ENCODE measurements at regions not wholly inside any gene's neighbourhood (a gene's known extent, or its start where the extent isn't known, plus 50 kb on each side); places are given as distances from the start of the nearest gene placed in this dataset.

DNA sequence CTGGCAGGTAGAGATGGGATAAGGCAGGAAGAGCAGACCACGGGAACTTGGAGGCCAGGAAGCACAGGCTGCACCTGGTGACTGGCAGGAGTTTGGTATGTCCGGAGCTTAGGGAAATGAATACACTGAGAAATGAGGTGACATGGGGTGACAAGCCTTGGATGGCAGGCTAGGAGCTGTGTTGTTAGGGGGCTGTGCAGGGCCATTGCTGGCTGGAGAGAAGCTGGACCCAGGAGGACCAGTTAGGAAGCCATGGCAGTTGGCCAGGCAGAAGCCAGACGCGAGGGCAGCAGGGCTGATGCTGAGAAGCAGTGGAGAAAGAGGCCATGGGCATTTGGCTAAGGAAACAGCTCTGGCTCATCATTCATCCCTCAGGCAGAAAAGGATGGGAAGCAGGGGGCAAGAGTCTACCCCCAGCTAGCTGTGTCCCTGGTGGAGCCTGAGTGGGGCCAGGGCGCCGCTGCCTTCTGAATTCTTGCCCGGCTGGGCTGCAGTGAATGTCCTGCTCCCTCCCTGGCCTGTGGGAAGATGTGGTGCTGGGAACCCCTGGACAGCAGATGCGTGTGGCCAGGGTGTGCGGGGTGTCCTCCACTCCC lies 255.8 kb downstream of the FAM43A start:
- no peak overlapping the region for H3K4me3 ChIP-seq (ENCODE audit: low read depth, low read length)
- DNase-seq (ENCODE audit: low read depth): no peak
- TF ChIP-seq, protein P1, sequence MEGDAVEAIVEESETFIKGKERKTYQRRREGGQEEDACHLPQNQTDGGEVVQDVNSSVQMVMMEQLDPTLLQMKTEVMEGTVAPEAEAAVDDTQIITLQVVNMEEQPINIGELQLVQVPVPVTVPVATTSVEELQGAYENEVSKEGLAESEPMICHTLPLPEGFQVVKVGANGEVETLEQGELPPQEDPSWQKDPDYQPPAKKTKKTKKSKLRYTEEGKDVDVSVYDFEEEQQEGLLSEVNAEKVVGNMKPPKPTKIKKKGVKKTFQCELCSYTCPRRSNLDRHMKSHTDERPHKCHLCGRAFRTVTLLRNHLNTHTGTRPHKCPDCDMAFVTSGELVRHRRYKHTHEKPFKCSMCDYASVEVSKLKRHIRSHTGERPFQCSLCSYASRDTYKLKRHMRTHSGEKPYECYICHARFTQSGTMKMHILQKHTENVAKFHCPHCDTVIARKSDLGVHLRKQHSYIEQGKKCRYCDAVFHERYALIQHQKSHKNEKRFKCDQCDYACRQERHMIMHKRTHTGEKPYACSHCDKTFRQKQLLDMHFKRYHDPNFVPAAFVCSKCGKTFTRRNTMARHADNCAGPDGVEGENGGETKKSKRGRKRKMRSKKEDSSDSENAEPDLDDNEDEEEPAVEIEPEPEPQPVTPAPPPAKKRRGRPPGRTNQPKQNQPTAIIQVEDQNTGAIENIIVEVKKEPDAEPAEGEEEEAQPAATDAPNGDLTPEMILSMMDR (IDR thresholded peaks at IDR 0.05; ENCODE audit: insufficient read depth, low read depth, low read length): no peak

DNA sequence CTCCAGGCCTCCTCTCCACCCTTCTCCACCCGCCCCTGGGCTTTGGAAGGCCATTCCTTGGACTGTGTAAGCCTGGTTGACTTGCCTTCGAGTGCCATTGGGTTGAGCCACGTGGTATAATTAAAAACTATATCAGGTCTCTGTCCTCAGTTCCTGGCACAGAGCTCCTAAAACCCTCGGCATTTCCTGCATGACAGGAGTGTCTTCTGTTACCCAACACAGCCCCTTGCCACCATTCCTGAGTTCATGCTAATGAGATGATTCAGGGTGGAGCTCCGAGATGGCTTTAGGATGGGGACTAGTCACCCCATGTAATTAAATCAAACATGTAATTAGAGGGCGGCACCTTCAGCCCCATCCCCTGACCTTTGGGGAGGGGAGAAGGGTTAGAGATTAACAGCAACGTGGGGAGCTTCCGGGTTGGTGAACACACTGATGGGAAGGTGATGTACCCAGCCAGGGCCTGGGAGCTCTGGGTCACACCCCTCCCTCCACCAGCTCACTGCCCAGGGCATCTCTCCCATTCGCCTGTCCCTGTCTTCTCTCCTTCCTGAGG lies 256.4 kb downstream of the FAM43A start:
- TF ChIP-seq, protein P1 (IDR thresholded peaks at IDR 0.05; ENCODE audit: insufficient read depth, low read depth, low read length): no peak
- no peak overlapping the region for H3K4me3 ChIP-seq (ENCODE audit: low read depth, low read length)
- no peak for DNase-seq (ENCODE audit: low read depth)

DNA sequence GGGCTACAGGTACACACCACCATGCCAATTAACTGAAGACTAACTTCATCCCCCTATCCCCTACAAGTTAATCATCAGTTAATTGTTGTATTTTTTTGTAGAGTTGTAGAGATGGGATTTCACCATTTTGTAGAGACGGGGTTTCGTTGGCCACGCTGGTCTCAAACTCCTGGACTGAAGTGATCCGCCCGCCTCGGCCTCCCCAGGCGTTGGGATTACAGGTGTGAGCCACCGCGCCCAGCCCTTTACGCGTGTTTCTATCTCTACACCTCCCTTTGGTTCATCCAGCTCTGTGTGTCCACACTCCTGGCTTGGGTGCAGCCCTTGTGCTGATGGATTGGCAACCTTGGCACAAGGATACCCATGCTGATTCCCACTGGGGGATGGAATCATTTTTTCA lies 258.8 kb downstream of the FAM43A start:
- DNase-seq (ENCODE audit: low read depth): no peak
- TF ChIP-seq, protein P1 (IDR thresholded peaks at IDR 0.05; ENCODE audit: insufficient read depth, low read depth, low read length): no peak
- H3K4me3 ChIP-seq (ENCODE audit: low read depth, low read length): no peak overlapping the region

DNA sequence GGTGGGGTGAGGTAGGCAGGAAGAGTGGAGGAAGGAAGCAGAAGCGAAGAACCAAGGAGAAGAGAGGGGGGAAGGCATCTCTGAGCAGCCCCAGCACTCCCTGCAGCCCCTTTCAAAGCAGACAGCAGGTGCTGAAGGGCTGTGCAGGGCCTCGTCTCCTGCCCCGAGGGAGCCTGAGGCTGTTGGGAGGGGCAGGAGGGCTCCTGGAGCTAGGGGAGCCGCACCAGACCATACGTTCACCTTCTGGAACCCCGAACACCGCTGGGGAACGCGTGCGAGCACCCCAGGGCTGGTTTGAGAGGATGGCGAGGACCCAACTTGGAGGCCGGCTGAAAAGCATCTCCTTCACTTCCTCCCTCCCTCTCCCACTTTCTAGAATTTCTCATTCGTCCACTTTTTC lies 259.8 kb downstream of the FAM43A start:
- DNase-seq (ENCODE audit: low read depth): no peak
- TF ChIP-seq, protein P1 (IDR thresholded peaks at IDR 0.05; ENCODE audit: insufficient read depth, low read depth, low read length): no peak
- H3K4me3 ChIP-seq (ENCODE audit: low read depth, low read length): no peak overlapping the region

DNA sequence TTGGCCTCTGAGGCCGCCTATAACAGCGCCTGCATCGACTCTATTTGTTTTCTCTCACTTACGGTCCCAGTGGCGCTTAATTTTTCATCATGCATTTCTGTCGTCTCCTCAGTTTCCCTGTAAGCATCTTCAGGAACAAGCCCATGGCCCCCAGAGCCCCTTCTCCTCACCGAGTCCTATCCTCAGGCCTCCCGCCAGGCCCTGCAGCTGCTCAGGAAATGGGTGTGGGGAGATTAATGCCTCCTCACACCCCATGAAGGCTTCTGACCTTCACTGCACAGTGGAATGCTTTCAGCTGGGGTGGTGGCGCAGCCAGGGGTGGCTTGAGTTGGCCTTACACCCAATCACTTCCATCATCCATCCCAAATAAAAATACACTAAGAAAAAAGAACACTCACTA lies 260.4 kb downstream of the FAM43A start:
- TF ChIP-seq, protein P1 (IDR thresholded peaks at IDR 0.05; ENCODE audit: insufficient read depth, low read depth, low read length): no peak
- DNase-seq (ENCODE audit: low read depth): no peak
- no peak overlapping the region for H3K4me3 ChIP-seq (ENCODE audit: low read depth, low read length)

DNA sequence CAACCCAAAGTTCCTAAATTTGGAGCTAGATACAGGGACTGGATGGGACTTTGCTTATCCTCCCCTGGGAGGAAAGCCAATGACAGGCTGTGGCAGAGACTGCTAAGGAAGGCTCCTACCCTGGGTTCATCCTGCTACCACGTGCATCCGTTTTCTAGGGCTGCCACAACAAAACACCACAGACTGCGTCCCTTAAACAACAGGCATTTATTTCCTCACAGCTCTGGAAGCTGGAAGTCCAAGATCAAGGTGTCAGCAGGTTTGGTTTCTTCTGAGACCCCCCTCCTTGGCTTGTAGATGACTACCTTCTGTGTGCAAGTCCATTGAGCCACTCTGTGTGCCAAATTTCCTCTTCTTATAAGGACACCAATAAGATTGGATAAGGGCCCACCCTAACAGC lies 263.9 kb downstream of the FAM43A start:
- no peak overlapping the region for H3K4me3 ChIP-seq (ENCODE audit: low read depth, low read length)
- TF ChIP-seq, protein P1 (IDR thresholded peaks at IDR 0.05; ENCODE audit: insufficient read depth, low read depth, low read length): no peak
- DNase-seq (ENCODE audit: low read depth): no peak
